Progenitor cell of endocrine pancreas (in vitro differentiated cells): ENCODE measurements at regions not wholly inside any gene's neighbourhood (a gene's known extent, or its start where the extent isn't known, plus 50 kb on each side); places are given as distances from the start of the nearest gene placed in this dataset.

Experiments
- DNase-seq: peaks from one replicate; pipeline ENCODE4 v3.0.0; 2021; ENCODE audit warnings: low spot score; ENCODE audit not compliant: unreplicated experiment
- H3K27ac Mint-ChIP-seq: 2 replicates; pipeline ENCODE4 v1.8.0; 2021; ENCODE audit warnings: mild to moderate bottlenecking, moderate library complexity, mixed read lengths
- H3K27me3 Mint-ChIP-seq: 2 replicates; pipeline ENCODE4 v1.8.0; 2021; ENCODE audit warnings: mixed read lengths
- H3K36me3 Mint-ChIP-seq: 2 replicates; pipeline ENCODE4 v1.8.0; 2022; ENCODE audit warnings: mixed read lengths; ENCODE audit not compliant: insufficient read depth
- H3K4me1 Mint-ChIP-seq: 2 replicates; pipeline ENCODE4 v1.8.0; 2021; ENCODE audit warnings: low read depth, mixed read lengths
- H3K4me3 Mint-ChIP-seq: 2 replicates; pipeline ENCODE4 v1.8.0; 2021; ENCODE audit warnings: low read depth, mild to moderate bottlenecking, moderate library complexity, mixed read lengths
- H3K9me3 Mint-ChIP-seq: 2 replicates; pipeline ENCODE4 v1.8.0; 2021; ENCODE audit warnings: low read depth, mixed read lengths
- TF ChIP-seq, protein P1 (sequence below): fragments of 200-600 bp; sonication (generic); IDR thresholded peaks from one replicate; pipeline ENCODE4 v1.5.0; 2021; ENCODE audit warnings: antibody characterized with exemption, mild to moderate bottlenecking; ENCODE audit not compliant: unreplicated experiment

DNA sequence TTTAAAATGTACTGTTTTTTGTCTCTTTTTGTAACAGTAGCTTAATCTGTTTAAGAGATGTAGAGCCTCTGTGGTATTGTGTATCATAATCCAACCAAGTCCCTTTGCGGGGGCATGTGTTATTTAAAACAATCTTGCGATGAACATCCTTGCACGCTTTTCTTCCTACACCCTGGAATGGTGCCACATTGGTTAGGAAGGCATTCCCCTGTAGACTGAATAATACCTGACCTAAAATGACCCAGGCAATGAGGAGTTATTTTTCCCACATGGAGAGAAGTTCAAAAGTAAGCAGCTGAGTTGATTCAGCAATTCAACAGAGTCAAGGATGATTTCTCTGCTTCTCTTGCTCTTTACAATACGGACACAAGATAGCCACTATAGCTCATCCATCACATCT lies 142.0 kb upstream of the PMEPA1 start:
- TF ChIP-seq, protein P1, sequence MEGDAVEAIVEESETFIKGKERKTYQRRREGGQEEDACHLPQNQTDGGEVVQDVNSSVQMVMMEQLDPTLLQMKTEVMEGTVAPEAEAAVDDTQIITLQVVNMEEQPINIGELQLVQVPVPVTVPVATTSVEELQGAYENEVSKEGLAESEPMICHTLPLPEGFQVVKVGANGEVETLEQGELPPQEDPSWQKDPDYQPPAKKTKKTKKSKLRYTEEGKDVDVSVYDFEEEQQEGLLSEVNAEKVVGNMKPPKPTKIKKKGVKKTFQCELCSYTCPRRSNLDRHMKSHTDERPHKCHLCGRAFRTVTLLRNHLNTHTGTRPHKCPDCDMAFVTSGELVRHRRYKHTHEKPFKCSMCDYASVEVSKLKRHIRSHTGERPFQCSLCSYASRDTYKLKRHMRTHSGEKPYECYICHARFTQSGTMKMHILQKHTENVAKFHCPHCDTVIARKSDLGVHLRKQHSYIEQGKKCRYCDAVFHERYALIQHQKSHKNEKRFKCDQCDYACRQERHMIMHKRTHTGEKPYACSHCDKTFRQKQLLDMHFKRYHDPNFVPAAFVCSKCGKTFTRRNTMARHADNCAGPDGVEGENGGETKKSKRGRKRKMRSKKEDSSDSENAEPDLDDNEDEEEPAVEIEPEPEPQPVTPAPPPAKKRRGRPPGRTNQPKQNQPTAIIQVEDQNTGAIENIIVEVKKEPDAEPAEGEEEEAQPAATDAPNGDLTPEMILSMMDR, result no peak
- Mint-ChIP-seq H3K27ac (no peak overlapping the region), H3K36me3 (no peaks in the 10 kb centered on the region), H3K9me3 (no peaks in the 10 kb centered on the region), H3K4me3 (no peak overlapping the region), H3K4me1 (no peaks in the 10 kb centered on the region), H3K27me3 (peaks cover 7% of the 10 kb centered on the region)
- DNase-seq, result no peak

DNA sequence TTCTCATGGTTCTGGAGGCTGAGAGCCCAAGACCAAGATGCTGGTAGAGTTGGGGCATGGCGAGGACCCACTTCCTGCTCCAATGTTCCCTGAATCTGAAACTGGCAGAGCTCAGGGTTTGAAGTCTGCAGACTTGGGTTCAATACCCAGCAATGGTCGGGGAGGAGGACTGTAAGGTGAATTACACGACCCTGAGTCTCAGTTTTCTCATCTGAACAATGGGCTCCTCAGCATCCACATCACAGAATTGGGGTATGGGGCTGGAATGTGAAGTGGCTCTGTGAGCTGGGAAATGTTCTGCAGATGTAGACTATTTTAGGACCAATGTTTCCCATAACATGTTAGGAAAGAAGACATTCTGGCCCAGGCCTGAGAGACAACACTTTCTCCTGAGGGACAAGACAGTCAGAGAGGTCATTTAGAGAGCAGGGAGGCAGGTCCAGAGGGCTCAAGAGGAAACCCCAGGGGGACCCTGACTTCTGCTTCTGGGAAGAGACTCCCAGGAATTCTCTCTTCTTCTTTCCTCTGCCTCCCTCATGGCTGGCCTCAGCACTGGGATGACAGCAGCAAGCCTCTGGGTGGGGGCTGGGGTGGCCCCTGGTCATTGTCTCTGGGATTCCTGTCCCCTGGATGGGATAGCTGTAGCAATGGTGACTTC lies 141.3 kb upstream of the PMEPA1 start:
- peaks cover 12% of the 10 kb centered on the region for H3K27me3 Mint-ChIP-seq
- H3K27ac Mint-ChIP-seq, result no peak overlapping the region
- H3K4me1 Mint-ChIP-seq, result no peaks in the 10 kb centered on the region
- H3K36me3 Mint-ChIP-seq, result no peaks in the 10 kb centered on the region
- no peaks in the 10 kb centered on the region for H3K9me3 Mint-ChIP-seq
- H3K4me3 Mint-ChIP-seq, result no peak overlapping the region
- peak; percentile 2 for DNase-seq
- TF ChIP-seq, protein P1, result no peak

DNA sequence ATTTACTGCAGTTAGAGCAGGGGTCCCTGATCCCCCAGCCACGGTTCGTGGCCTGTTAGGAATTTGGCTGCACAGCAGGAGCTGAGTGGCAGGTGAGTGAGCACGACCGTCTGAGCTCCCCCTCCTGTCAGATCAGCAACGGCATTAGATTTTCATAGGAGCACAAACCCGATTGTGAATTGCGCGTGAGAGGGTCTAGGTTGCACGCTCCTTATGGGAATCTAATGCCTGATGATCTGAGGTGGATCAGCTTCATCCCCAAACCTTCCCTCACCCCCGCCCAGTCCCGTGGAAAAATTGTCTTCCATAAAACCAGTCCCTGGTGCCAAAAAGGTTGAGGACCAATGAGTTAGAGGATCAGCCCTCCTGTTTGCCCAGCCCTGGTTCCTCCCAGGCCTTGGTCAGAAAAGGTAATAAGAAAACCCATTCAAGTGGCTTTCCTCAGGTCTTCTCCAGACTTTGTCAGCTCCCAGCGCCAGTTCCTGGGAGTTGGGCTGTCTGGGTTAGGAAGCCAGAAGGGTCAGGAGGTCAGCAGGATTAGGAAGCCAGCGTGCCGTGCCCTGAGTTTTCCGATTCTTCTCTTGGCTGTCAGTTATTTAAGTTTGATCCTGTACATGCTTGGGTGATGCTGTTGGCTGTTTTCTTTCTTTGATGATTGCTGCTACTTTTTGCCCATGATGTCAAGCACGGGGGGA lies 139.9 kb upstream of the PMEPA1 start:
- no peaks in the 10 kb centered on the region for H3K9me3 Mint-ChIP-seq
- peak; percentile 3 for DNase-seq
- H3K4me1 Mint-ChIP-seq, result no peaks in the 10 kb centered on the region

DNA sequence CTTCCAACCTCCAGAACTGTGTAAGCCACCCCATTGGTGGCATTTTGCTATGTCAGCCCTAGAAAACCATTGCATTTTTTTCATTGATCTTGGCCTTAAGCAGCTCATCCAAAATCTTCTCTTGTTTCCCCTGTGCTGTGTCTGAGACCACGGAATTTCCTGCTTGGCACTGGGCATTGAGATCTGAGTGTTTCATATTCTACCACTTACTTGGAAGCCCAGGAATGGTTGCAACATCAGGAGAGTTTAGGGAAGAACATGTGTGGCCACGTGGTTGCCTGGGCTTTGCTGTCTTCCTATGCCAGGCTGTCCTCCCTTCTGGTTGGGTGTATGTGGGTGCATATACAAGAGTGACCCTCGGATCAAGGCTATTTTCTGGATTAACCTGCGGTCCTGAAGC lies 139.3 kb upstream of the PMEPA1 start:
- no peaks in the 10 kb centered on the region for H3K36me3 Mint-ChIP-seq
- no peaks in the 10 kb centered on the region for H3K4me1 Mint-ChIP-seq
- H3K27me3 Mint-ChIP-seq, result peaks cover 11% of the 10 kb centered on the region
- TF ChIP-seq, protein P1, result no peak
- H3K9me3 Mint-ChIP-seq, result no peaks in the 10 kb centered on the region
- no peak overlapping the region for H3K27ac Mint-ChIP-seq
- H3K4me3 Mint-ChIP-seq, result no peak overlapping the region
- no peak for DNase-seq

More for the DNA sequence above, 139.9 kb upstream of the PMEPA1 start:
- TF ChIP-seq, protein P1, result no peak
- Mint-ChIP-seq H3K27me3 (peaks cover 11% of the 10 kb centered on the region), H3K36me3 (no peaks in the 10 kb centered on the region), H3K4me3 (no peak overlapping the region), H3K27ac (no peak overlapping the region)

DNA sequence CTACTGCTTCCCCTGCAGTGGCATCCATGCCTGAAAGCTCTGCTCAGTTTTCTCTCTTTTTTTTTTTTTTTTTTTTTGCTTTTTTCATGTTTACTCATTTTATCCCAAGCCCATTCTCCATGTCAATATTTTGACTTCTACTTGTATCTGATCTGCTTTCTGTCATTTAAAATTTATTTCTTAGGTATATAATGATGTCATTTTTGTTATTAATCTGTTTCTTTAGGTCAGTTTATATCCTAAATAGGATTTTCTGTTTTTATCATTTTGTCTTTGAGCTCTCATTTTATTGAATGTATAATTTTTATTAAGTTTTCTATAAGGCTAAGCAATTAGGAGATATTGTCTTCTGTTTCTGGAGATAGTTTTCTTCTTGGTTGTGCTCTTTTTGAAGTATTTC lies 138.5 kb upstream of the PMEPA1 start:
- Mint-ChIP-seq H3K27ac (no peak overlapping the region), H3K4me3 (no peak overlapping the region), H3K27me3 (peaks cover 11% of the 10 kb centered on the region), H3K4me1 (no peaks in the 10 kb centered on the region), H3K9me3 (no peaks in the 10 kb centered on the region), H3K36me3 (no peaks in the 10 kb centered on the region)
- TF ChIP-seq, protein P1, result no peak
- no peak for DNase-seq
